ENCODE measurements at regions not wholly inside any gene's neighbourhood (a gene's known extent, or its start where the extent isn't known, plus 50 kb on each side); places are given as distances from the start of the nearest gene placed in this dataset.

GRCh38 chr13:40233731-40234195 lies 432.7 kb downstream of the FOXO1 start:
- intact Hi-C loops (cut with micrococcal nuclease; ENCODE audit: unreplicated experiment) = no loop called here
- RAD21 ChIA-PET (ENCODE audit: unreplicated experiment) = no interaction called here
- ATAC-seq = no peak

More at GRCh38 chr13:40233731-40234195, 432.7 kb downstream of the FOXO1 start:
- no peaks in the 10 kb centered on the region for H4K20me1 ChIP-seq (ENCODE audit: control insufficient read depth, insufficient read depth)
- CTCF ChIA-PET = no interaction called here
- POLR2A ChIA-PET = no interaction called here
- no peaks in the 10 kb centered on the region for H3K36me3 ChIP-seq (ENCODE audit: control insufficient read depth in 2 of 2, insufficient read depth in 2 of 2, low read length in 1 of 2)
- H3K9ac ChIP-seq (ENCODE audit: control insufficient read depth, insufficient read depth, low read length) = no peak overlapping the region
- no peak overlapping the region for H3K27ac ChIP-seq (ENCODE audit: control insufficient read depth, insufficient read depth)
- H3K9me3 ChIP-seq (replicated peaks; ENCODE audit: control insufficient read depth, insufficient read depth, low read length) = no peaks in the 10 kb centered on the region; the same call in 2 of the 3 replicates
- SMC1A ChIA-PET (ENCODE audit: uncharacterized antibody, unreplicated experiment) = no interaction called here
- H2AFZ ChIP-seq (ENCODE audit: control insufficient read depth, low read depth, low read length) = no peak overlapping the region
- no peaks in the 10 kb centered on the region for H3K4me1 ChIP-seq (ENCODE audit: control insufficient read depth, insufficient read depth, low read length)
- WGBS (ENCODE audit: insufficient coverage, insufficient replicate concordance, low lambda C conversion rate, missing lambda C conversion rate) = 78% methylated on average over 8 of the region's 8 CpGs
- no peak for FAIRE-seq
- in situ Hi-C loops (cut with MboI) = no loop called here
- no peak overlapping the region for H3K4me3 ChIP-seq
- no TSS peak for BruUV-seq (replicated peaks)
- no peak for TF ChIP-seq YY1 (IDR thresholded peaks at IDR 0.05; ENCODE audit: low read depth, low read length)
- TF ChIP-seq NKRF (conservative IDR thresholded peaks at IDR 0.05) = no peak
- TF ChIP-seq HCFC1 (IDR thresholded peaks at IDR 0.05; ENCODE audit: low read length) = no peak
- TF ChIP-seq DPF2 (IDR thresholded peaks at IDR 0.05) = no peak
- TF ChIP-seq CREM (IDR thresholded peaks at IDR 0.05; ENCODE audit: low read depth) = no peak
- TF ChIP-seq, protein P1, sequence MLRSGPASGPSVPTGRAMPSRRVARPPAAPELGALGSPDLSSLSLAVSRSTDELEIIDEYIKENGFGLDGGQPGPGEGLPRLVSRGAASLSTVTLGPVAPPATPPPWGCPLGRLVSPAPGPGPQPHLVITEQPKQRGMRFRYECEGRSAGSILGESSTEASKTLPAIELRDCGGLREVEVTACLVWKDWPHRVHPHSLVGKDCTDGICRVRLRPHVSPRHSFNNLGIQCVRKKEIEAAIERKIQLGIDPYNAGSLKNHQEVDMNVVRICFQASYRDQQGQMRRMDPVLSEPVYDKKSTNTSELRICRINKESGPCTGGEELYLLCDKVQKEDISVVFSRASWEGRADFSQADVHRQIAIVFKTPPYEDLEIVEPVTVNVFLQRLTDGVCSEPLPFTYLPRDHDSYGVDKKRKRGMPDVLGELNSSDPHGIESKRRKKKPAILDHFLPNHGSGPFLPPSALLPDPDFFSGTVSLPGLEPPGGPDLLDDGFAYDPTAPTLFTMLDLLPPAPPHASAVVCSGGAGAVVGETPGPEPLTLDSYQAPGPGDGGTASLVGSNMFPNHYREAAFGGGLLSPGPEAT (IDR thresholded peaks at IDR 0.05; ENCODE audit: low read depth) = no peak
- no peak for TF ChIP-seq NFYB (IDR thresholded peaks at IDR 0.05; ENCODE audit: insufficient read depth, low read depth, low read length)
- no peaks in the 10 kb centered on the region for H3K79me2 ChIP-seq (ENCODE audit: control insufficient read depth, insufficient read depth, low read length)
- DNase-seq (ENCODE audit: low read depth, low spot score) = no peak
- peaks cover 0 to 3% of the 10 kb centered on the region in 2 experiments; a peak in 3 of 4 replicates for H3K27me3 ChIP-seq (replicated peaks in 1 of 2; ENCODE audit: control insufficient read depth in 2 of 2, insufficient read depth in 2 of 2, low read length in 1 of 2)
- H3K4me2 ChIP-seq (ENCODE audit: control insufficient read depth, insufficient read depth) = no peak overlapping the region
